ENCODE measurements at regions not wholly inside any gene's neighbourhood (a gene's known extent, or its start where the extent isn't known, plus 50 kb on each side); places are given as distances from the start of the nearest gene placed in this dataset.

DNA sequence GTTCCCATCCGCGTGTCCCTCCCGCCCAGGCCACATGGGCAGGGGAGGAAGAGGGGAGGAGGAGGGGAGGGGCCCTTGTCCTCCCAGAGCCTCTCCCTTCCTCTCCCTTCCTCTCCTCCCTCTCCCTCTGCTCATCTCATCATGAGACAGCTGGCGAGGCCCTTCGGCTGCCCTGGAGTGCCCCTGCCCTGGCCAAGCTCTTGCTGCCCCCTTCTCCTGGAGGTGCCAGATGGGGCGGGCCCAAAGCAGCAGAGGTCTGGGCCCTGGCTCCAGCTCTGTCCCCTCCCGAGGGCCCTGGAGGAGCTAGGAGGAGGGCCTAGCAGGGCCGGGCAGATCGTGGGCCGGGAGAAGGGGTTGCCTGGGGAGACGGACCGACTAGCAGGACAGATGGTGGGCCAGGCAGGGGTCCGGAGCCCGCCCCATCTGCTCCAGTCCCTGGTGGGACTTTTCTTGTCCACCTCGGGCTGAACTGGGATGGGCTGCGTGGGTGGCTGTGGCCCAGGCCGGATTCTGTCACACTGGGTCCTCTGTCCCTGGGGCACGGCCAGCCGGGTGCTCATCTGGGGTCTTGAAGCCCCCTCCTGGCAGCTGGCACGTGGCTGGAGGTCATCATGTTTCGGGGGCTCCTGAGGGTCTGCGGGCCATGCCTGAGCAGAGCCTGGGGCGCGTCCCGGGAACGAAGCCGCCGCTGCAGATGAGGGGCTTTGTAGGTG is 183.4 kb downstream of the GOLGA6L6 start:
- TF ChIP-seq GATA2 (IDR thresholded peaks at IDR 0.05; ENCODE audit: low read depth, low read length): no peak
- TF ChIP-seq GATA3 (IDR thresholded peaks at IDR 0.05; ENCODE audit: low read depth, low read length): no peak
